ENCODE measurements at regions not wholly inside any gene's neighbourhood (a gene's known extent, or its start where the extent isn't known, plus 50 kb on each side); places are given as distances from the start of the nearest gene placed in this dataset.
A peak's percentile ranks its signal among the peaks of the same experiment; 100 is the strongest.

DNA sequence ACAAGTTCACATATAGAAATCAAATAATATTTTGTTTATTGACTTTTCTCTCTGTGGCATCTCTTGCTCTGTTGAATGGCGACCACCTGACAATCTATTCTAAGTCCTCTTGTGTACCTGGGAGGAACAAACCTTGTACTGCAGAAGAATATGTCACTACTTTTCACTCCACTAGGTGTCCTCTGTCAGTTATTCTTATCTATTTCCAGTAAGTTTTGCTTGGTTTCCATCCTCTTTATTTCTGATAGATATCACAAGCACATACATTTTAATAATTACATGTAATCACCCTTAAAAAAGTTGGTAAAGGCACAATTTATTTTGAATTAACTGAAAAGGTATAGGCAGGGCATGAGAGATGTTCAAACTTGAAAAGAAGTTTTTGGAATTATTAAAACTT lies 238.4 kb downstream of the SNCA start:
- DNase-seq = no peak

DNA sequence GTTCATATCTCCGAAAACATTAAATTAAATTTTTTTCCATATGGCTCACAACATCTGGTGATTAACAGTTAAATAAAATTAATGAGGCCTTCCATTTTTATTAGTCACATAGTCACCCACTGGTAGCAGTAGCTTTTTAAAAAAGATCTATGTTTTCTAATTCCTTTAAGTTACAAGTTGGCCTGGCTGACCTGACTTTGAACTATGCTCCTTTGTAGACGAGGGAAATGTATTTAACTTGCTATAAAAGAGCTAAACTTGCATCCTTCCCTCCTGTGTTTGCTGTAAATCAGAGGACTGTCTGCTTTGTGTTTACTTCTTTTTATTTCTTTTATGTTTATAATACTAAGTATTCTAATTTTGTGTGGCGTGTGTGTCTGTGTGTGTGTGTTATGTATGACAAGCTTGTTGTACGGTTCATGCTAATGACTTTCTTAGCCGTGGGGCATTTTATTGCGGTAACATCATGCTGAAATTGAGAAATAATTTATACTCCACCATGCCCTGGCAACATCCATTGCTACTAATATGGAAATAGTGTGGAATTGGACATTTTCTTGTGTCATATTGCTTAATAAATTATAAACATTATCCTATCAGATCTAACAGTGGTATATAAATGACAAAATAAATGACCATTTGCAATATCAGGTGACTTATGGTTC lies 241.7 kb downstream of the SNCA start:
- no peak for DNase-seq

- DNase-seq = no peak
Measured at GRCh38 chr4:89590128-89590527, 246.8 kb downstream of the SNCA start.

- DNase-seq = no peak
Measured at GRCh38 chr4:89588421-89588820, 248.5 kb downstream of the SNCA start.

DNA sequence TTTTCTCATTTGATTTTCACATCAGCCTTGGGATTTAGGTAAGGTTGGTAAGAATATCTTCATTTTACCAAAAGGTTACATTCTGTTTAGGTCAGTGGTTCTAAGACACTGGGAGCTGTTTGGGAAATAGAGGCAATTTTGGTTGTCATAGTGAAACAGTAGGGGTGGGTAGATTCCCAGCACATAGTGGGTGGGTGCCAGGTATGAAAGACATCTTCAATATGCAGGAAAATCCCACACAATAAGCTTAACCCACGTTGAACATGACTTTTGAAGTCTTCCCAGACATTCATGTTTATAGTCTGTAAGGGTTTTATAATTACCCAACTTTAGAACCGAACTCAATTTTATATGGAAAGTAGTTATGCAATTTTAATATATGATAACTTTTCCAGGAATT lies 249.6 kb downstream of the SNCA start:
- no peak for DNase-seq

GRCh38 chr4:89586864-89587263 lies 250.1 kb downstream of the SNCA start:
- DNase-seq = no peak

- DNase-seq = no peak
Measured at GRCh38 chr4:89586318-89586717, 250.6 kb downstream of the SNCA start.

- no peak for DNase-seq
Measured at GRCh38 chr4:89582756-89583505, 254.0 kb downstream of the SNCA start.

GRCh38 chr4:89579771-89580170 lies 257.2 kb downstream of the SNCA start:
- no peak for DNase-seq

- DNase-seq = no peak
Measured at GRCh38 chr4:89576246-89576645, 260.7 kb downstream of the SNCA start.

GRCh38 chr4:89575840-89576239 lies 261.1 kb downstream of the SNCA start:
- DNase-seq = no peak

- DNase-seq = no peak
Measured at GRCh38 chr4:89574176-89574575, 262.8 kb downstream of the SNCA start.

DNA sequence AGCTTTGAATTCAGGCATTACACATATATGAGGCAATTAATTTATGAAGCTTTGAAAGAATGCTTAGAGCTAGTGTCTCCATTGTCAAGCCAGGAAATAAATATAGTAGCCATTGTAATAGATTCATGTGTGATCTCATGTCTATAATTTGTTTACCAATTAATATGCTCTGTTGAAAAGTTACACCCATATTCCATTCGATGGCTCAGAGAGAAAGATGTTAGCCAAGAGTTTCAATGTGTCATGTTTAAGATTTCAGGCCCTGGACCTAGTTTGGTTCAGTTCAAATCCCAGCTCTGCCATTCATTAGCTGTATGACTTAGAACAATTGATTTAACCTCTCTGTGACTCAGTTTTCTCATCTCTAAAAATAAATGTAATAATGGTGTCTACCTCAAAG lies 263.3 kb downstream of the SNCA start:
- DNase-seq = no peak

GRCh38 chr4:89572224-89572858 lies 264.6 kb downstream of the SNCA start:
- DNase-seq = peak; percentile 2 to 38

DNA sequence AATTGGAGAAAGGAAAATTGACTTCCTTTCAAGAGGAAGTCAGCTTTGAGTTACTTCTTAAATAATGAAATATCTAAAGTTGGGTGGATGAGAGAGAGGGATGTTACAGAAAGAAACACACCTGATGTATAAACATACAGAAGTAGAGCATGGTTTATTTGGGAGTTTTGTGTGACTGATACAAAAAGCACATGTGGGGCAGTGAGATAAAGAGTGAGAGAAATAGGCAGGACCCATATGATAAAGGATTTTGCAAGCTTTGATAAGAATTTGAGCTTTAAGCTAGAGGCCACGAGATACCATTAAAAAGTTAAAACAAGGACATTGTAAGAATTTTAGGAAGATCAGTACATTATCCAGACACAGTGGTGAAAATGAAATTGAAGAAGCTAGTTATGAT lies 263.3 kb upstream of the GPRIN3 start:
- DNase-seq = no peak

GRCh38 chr4:89567936-89568335 lies 260.3 kb upstream of the GPRIN3 start:
- DNase-seq = no peak

- no peak for DNase-seq
Measured at GRCh38 chr4:89563431-89563830, 255.8 kb upstream of the GPRIN3 start.

GRCh38 chr4:89562746-89563145 lies 255.1 kb upstream of the GPRIN3 start:
- no peak for DNase-seq

GRCh38 chr4:89561048-89561447 lies 253.4 kb upstream of the GPRIN3 start:
- DNase-seq = no peak

DNA sequence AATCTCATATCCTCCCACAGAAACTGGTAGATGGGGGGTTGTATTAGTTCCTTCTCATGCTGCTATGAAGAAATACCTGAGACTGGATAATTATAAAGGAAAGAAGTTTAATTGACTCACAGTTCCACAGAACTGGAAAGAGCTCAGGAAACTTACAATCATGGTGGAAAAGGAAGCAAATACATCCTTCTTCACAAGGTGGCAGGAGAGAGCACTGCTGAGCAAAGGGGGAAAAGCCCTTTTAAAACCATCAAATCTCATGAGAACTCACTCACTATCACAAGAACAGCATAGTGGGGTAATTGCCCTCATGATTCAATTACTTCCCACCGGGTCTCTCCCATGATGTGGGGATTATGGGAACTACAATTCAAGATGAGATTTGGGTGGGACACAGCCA lies 250.5 kb upstream of the GPRIN3 start:
- DNase-seq = no peak

- no peak for DNase-seq
Measured at GRCh38 chr4:89556601-89557305, 249.2 kb upstream of the GPRIN3 start.

- no peak for DNase-seq
Measured at GRCh38 chr4:89551191-89551590, 243.6 kb upstream of the GPRIN3 start.

GRCh38 chr4:89549907-89550306 lies 242.3 kb upstream of the GPRIN3 start:
- no peak for DNase-seq

GRCh38 chr4:89545315-89545714 lies 237.7 kb upstream of the GPRIN3 start:
- DNase-seq = no peak

Measured in SHP77 (cell line).